ENCODE measurements at regions not wholly inside any gene's neighbourhood (a gene's known extent, or its start where the extent isn't known, plus 50 kb on each side); places are given as distances from the start of the nearest gene placed in this dataset.

DNA sequence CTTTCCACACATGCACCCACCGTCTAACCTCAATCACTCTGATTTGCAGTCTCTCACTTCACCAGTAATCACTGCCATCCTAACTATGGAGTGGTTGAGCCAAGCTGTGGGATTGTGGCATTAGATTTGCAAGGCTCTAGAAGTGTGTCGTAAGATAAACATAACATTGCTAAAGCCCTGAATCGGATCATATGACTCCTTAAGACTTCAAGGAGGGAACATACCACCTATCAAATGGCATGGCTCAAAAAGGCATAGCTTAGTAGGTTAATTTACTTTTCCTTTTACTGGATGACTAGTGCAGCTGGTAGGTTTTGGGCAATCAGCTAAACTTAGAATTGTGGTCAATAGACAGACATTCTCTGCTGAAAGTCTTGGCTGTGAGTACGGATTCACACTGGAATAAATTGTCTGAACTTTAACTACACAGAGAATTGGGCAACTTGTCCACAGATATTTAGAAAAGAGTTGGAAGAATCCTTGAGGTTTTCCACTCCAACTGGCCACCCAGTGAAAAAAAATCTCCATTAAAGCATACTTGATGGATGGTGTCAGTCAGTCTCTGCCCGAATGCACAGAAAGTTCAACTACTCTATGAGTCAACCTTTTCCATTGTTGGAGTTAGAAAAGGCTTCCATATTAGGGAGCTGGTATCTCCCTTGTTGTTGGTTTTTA lies 476.7 kb upstream of the CBLB start:
- TF ChIP-seq POLR2AphosphoS5 (IDR thresholded peaks at IDR 0.05; ENCODE audit: low read depth, low read length) (no peak), POLR2A (IDR thresholded peaks at IDR 0.05; ENCODE audit: low read depth, low read length) (no peak)

All from GM12892 (cell line).